ENCODE measurements at regions not wholly inside any gene's neighbourhood (a gene's known extent, or its start where the extent isn't known, plus 50 kb on each side); places are given as distances from the start of the nearest gene placed in this dataset.

- no peak for DNase-seq (ENCODE audit: low read depth, low spot score)
Measured at GRCh38 chr21:16742131-16742641, 770.7 kb upstream of the CXADR start.

- DNase-seq (ENCODE audit: low read depth, low spot score): no peak
Measured at GRCh38 chr21:16742741-16743140, 770.1 kb upstream of the CXADR start.

- DNase-seq (ENCODE audit: low read depth, low spot score): no peak
Measured at GRCh38 chr21:16743317-16743716, 769.5 kb upstream of the CXADR start.

- DNase-seq (ENCODE audit: low read depth, low spot score): no peak
Measured at GRCh38 chr21:16750926-16751325, 761.9 kb upstream of the CXADR start.

- no peak for DNase-seq (ENCODE audit: low read depth, low spot score)
Measured at GRCh38 chr21:16751695-16752474, 761.0 kb upstream of the CXADR start.

GRCh38 chr21:16752475-16752857 is 760.4 kb upstream of the CXADR start:
- no peak for DNase-seq (ENCODE audit: low read depth, low spot score)

- DNase-seq (ENCODE audit: low read depth, low spot score): no peak
Measured at GRCh38 chr21:16755061-16755460, 757.8 kb upstream of the CXADR start.

- no peak for DNase-seq (ENCODE audit: low read depth, low spot score)
Measured at GRCh38 chr21:16767201-16767600, 745.6 kb upstream of the CXADR start.

- no peak for DNase-seq (ENCODE audit: low read depth, low spot score)
Measured at GRCh38 chr21:16768096-16768495, 744.7 kb upstream of the CXADR start.

- DNase-seq (ENCODE audit: low read depth, low spot score): no peak
Measured at GRCh38 chr21:16770266-16770665, 742.6 kb upstream of the CXADR start.

- no peak for DNase-seq (ENCODE audit: low read depth, low spot score)
Measured at GRCh38 chr21:16773206-16773605, 739.6 kb upstream of the CXADR start.

GRCh38 chr21:16775076-16775475 is 737.8 kb upstream of the CXADR start:
- no peak for DNase-seq (ENCODE audit: low read depth, low spot score)

- no peak for DNase-seq (ENCODE audit: low read depth, low spot score)
Measured at GRCh38 chr21:16777041-16777720, 735.7 kb upstream of the CXADR start.

GRCh38 chr21:16788584-16788983 is 724.3 kb upstream of the CXADR start:
- DNase-seq (ENCODE audit: low read depth, low spot score): no peak

- no peak for DNase-seq (ENCODE audit: low read depth, low spot score)
Measured at GRCh38 chr21:16789636-16790035, 723.2 kb upstream of the CXADR start.

GRCh38 chr21:16792101-16792500 is 720.7 kb upstream of the CXADR start:
- no peak for DNase-seq (ENCODE audit: low read depth, low spot score)

- no peak for DNase-seq (ENCODE audit: low read depth, low spot score)
Measured at GRCh38 chr21:16794950-16795349, 717.9 kb upstream of the CXADR start.

GRCh38 chr21:16796776-16797175 is 716.1 kb upstream of the CXADR start:
- no peak for DNase-seq (ENCODE audit: low read depth, low spot score)

- DNase-seq (ENCODE audit: low read depth, low spot score): no peak
Measured at GRCh38 chr21:16797540-16797939, 715.3 kb upstream of the CXADR start.

- no peak for DNase-seq (ENCODE audit: low read depth, low spot score)
Measured at GRCh38 chr21:16797966-16798365, 714.9 kb upstream of the CXADR start.

- DNase-seq (ENCODE audit: low read depth, low spot score): no peak
Measured at GRCh38 chr21:16800536-16801275, 712.1 kb upstream of the CXADR start.

- no peak for DNase-seq (ENCODE audit: low read depth, low spot score)
Measured at GRCh38 chr21:16811011-16811410, 701.8 kb upstream of the CXADR start.

Measured in iPS DF 19.7 (cell line).